Stimulated activated CD8-positive, alpha-beta memory T cell treated with anti-CD3 and anti-CD28 coated beads, Interleukin-4, amount 100 ng/mL, for 1 hour (primary cell): ENCODE measurements at regions not wholly inside any gene's neighbourhood (a gene's known extent, or its start where the extent isn't known, plus 50 kb on each side); places are given as distances from the start of the nearest gene placed in this dataset.

Source experiments
- DNase-seq, 2 donors: peaks; one replicate each; pipeline ENCODE4 v3.0.0-alpha.2; 2020; ENCODE audit warnings: low read depth in 2 of 2, low spot score in 1 of 2

- no peak for DNase-seq
These were observed 163.9 kb downstream of the TSEN15 start for GRCh38 chr1:184215274-184215925.

- DNase-seq = no peak
These were observed 167.0 kb downstream of the TSEN15 start for GRCh38 chr1:184218458-184219075.

GRCh38 chr1:184219414-184219813, 167.4 kb upstream of the C1orf21 start:
- DNase-seq = no peak

GRCh38 chr1:184219883-184220282, 166.9 kb upstream of the C1orf21 start:
- no peak for DNase-seq

GRCh38 chr1:184221087-184221486, 165.7 kb upstream of the C1orf21 start:
- no peak for DNase-seq

- DNase-seq = peak in 1 of 2 donors; percentile 24
These were observed 164.2 kb upstream of the C1orf21 start for GRCh38 chr1:184222652-184223052.

GRCh38 chr1:184223216-184223615, 163.6 kb upstream of the C1orf21 start:
- DNase-seq = no peak

- no peak for DNase-seq
These were observed 161.3 kb upstream of the C1orf21 start for GRCh38 chr1:184225283-184226099.

GRCh38 chr1:184226100-184226487, 160.7 kb upstream of the C1orf21 start:
- DNase-seq = no peak

- DNase-seq = no peak
These were observed 158.3 kb upstream of the C1orf21 start for GRCh38 chr1:184228558-184228957.

- DNase-seq = no peak
These were observed 149.2 kb upstream of the C1orf21 start for GRCh38 chr1:184237588-184237987.

GRCh38 chr1:184241446-184241845, 145.4 kb upstream of the C1orf21 start:
- DNase-seq = no peak

GRCh38 chr1:184242507-184242943, 144.3 kb upstream of the C1orf21 start:
- no peak for DNase-seq

- no peak for DNase-seq
These were observed 141.9 kb upstream of the C1orf21 start for GRCh38 chr1:184244962-184245361.

- DNase-seq = no peak
These were observed 139.2 kb upstream of the C1orf21 start for GRCh38 chr1:184247671-184248070.

- no peak for DNase-seq
These were observed 132.9 kb upstream of the C1orf21 start for GRCh38 chr1:184253921-184254320.

GRCh38 chr1:184254849-184255248, 132.0 kb upstream of the C1orf21 start:
- DNase-seq = no peak

- DNase-seq = no peak
These were observed 131.3 kb upstream of the C1orf21 start for GRCh38 chr1:184255560-184255959.

GRCh38 chr1:184257873-184258272, 129.0 kb upstream of the C1orf21 start:
- DNase-seq = no peak

GRCh38 chr1:184258525-184258924, 128.3 kb upstream of the C1orf21 start:
- no peak for DNase-seq

GRCh38 chr1:184260382-184260781, 126.4 kb upstream of the C1orf21 start:
- no peak for DNase-seq

- no peak for DNase-seq
These were observed 124.7 kb upstream of the C1orf21 start for GRCh38 chr1:184262109-184262508.
